MCF 10A (cell line): ENCODE measurements at regions not wholly inside any gene's neighbourhood (a gene's known extent, or its start where the extent isn't known, plus 50 kb on each side); places are given as distances from the start of the nearest gene placed in this dataset.

Experiments
- BruUV-seq: library from RNA; stranded (reverse); fragments of 400-500 nt; replicated peaks from 2 replicates; lab custom pipeline; 2021; lab: Mats Ljungman, UMichigan
- CTCF ChIA-PET: fragments of 300-600 bp; sonication (Branson Sonifier 250); formaldehyde crosslinking; extraction: SDS; loops from one replicate; lab custom pipeline; 2021; ENCODE audit warnings: antibody characterized with exemption, inconsistent platforms; lab: Yijun Ruan, JAX
- POLR2A ChIA-PET: fragments of 300-600, 350-650 bp; sonication (Branson Sonifier 250); formaldehyde crosslinking; extraction: SDS; loops from one replicate; lab custom pipeline; 2020; ENCODE audit warnings: antibody characterized with exemption, inconsistent platforms; lab: Yijun Ruan, JAX
- DNase-seq: peaks from one replicate; pipeline ENCODE4 v3.0.0-alpha.2; 2018; ENCODE audit not compliant: unreplicated experiment
- H3K27ac Mint-ChIP-seq: one replicate; pipeline ENCODE4 v1.8.0; 2022; ENCODE audit warnings: mild to moderate bottlenecking, low read depth, mixed read lengths; ENCODE audit not compliant: unreplicated experiment
- H3K27me3 Mint-ChIP-seq: one replicate; pipeline ENCODE4 v1.8.0; 2022; ENCODE audit warnings: mixed read lengths; ENCODE audit not compliant: insufficient read depth, unreplicated experiment
- H3K36me3 Mint-ChIP-seq: one replicate; pipeline ENCODE4 v1.8.0; 2022; ENCODE audit warnings: mild to moderate bottlenecking, moderate library complexity, mixed read lengths; ENCODE audit not compliant: insufficient read depth, unreplicated experiment
- H3K4me1 Mint-ChIP-seq: one replicate; pipeline ENCODE4 v1.8.0; 2022; ENCODE audit warnings: mixed read lengths; ENCODE audit not compliant: insufficient read depth, unreplicated experiment
- H3K4me3 Mint-ChIP-seq: one replicate; pipeline ENCODE4 v1.8.0; 2022; ENCODE audit warnings: mild to moderate bottlenecking, moderate library complexity, mixed read lengths; ENCODE audit not compliant: unreplicated experiment
- H3K9me3 Mint-ChIP-seq: one replicate; pipeline ENCODE4 v1.8.0; 2022; ENCODE audit warnings: mixed read lengths; ENCODE audit not compliant: unreplicated experiment
- intact Hi-C: fragments of 100-400 bp; cut with micrococcal nuclease; formaldehyde crosslinking; loops from 2 replicates; pipeline ENCODE4 v1.14.1; 2022
- TF ChIP-seq, protein P1 (sequence below): fragments of 200-600 bp; IDR thresholded peaks from one replicate; pipeline ENCODE4 v1.8.0; 2022; ENCODE audit warnings: antibody characterized with exemption, mild to moderate bottlenecking; ENCODE audit not compliant: unreplicated experiment

DNA sequence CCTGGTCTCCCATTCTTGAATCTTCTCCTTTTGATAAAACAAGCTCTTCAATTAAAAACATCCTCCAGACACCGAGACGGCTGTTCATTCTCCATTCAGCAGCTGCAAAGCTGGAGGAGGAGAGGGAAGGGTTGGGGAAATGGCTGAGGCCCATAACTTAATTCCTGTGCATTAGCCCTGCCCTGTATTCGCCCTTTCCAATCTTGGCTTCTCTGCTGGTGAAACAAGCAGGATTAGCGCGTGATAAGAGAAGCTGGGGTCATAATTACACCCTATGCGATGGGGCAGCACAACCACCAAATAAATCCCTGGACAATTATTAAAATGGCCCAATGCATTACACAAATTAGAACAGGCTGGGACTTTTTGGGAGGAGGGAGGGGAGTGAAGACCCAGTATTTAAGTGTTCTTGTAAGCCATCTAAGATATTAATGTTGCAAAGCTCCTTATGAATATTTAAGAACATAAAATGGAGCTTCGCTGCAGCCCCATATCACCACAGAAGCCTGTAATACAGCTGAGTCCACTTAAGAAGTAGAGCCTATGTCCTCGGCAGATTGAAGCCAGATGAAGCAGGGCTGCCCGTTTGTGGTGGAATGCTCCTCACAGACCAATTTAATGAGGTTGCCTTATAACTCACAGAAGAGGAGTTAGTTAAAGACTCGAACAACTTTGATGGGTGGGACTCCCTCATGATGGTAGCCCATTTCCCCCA lies 176.6 kb upstream of the SKOR2 start:
- TF ChIP-seq, protein P1, sequence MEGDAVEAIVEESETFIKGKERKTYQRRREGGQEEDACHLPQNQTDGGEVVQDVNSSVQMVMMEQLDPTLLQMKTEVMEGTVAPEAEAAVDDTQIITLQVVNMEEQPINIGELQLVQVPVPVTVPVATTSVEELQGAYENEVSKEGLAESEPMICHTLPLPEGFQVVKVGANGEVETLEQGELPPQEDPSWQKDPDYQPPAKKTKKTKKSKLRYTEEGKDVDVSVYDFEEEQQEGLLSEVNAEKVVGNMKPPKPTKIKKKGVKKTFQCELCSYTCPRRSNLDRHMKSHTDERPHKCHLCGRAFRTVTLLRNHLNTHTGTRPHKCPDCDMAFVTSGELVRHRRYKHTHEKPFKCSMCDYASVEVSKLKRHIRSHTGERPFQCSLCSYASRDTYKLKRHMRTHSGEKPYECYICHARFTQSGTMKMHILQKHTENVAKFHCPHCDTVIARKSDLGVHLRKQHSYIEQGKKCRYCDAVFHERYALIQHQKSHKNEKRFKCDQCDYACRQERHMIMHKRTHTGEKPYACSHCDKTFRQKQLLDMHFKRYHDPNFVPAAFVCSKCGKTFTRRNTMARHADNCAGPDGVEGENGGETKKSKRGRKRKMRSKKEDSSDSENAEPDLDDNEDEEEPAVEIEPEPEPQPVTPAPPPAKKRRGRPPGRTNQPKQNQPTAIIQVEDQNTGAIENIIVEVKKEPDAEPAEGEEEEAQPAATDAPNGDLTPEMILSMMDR, result no peak
- Mint-ChIP-seq H3K9me3 (no peaks in the 10 kb centered on the region), H3K27ac (no peak overlapping the region), H3K4me3 (no peak overlapping the region), H3K4me1 (no peaks in the 10 kb centered on the region), H3K36me3 (no peaks in the 10 kb centered on the region), H3K27me3 (peaks cover 12% of the 10 kb centered on the region)
- POLR2A ChIA-PET, result no interaction called here
- no TSS peak for BruUV-seq
- DNase-seq, result no peak
- intact Hi-C loops, result no loop called here
- CTCF ChIA-PET, result interaction anchor here (1.2 to 1.3 kb wide), 2 partner anchors 9 to 10 kb away, joined by 3 to 5 read pairs; no protein-coding TSS in a partner anchor

DNA sequence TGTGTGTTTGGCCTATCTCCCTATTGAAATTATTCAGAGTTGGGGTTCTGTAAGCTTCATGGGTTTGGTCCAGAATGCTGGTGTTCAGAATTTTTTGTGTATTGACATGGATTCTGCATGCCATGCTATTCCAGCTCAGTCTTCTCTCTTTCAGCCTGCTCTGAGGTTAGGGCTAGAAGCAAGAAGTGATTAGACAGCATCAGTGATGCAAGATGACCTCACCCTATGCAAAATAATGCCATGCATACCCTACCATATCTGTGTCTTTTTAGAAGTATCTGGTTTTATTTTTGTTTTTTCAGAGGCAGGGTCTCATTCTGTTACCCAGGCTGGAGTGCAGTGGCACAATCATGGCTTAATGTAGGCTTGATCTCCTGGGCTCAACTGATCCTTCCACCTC lies 175.6 kb upstream of the SKOR2 start:
- H3K4me3 Mint-ChIP-seq, result no peak overlapping the region
- intact Hi-C loops, result no loop called here
- no peak for DNase-seq
- TF ChIP-seq, protein P1, result no peak
- ChIA-PET CTCF (interaction anchor here (1.3 kb wide), 1 partner anchor 11 kb away, joined by 5 read pairs; no protein-coding TSS in a partner anchor), POLR2A (no interaction called here)
- peaks cover 12% of the 10 kb centered on the region for H3K27me3 Mint-ChIP-seq
- H3K4me1 Mint-ChIP-seq, result no peaks in the 10 kb centered on the region
- no peak overlapping the region for H3K27ac Mint-ChIP-seq
- no peaks in the 10 kb centered on the region for H3K36me3 Mint-ChIP-seq
- BruUV-seq, result no TSS peak
- H3K9me3 Mint-ChIP-seq, result no peaks in the 10 kb centered on the region

DNA sequence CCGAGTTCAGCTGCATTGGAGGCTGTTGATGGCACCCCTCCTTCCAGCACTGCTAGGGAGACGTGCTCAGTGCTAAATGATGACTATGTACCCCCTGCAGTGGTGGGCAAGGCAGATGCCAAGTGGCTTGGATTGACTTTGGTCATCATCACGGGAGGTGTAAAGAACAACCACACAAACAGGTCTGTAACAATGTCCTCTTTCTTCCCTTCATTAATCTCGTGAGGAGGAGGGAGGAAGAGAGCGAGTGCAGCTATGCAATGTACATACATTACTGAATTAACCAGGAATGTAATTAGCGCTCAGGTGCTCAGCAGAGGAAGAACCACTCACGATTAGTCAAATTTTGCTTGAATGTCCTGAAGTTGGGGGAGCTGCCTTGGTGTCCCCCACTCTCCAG lies 173.9 kb upstream of the SKOR2 start:
- H3K9me3 Mint-ChIP-seq, result no peaks in the 10 kb centered on the region
- H3K4me1 Mint-ChIP-seq, result no peaks in the 10 kb centered on the region
- intact Hi-C loops, result no loop called here
- no peak for DNase-seq
- no peaks in the 10 kb centered on the region for H3K36me3 Mint-ChIP-seq
- POLR2A ChIA-PET, result no interaction called here
- H3K27me3 Mint-ChIP-seq, result peaks cover 12% of the 10 kb centered on the region
- TF ChIP-seq, protein P1, result no peak
- no peak overlapping the region for H3K4me3 Mint-ChIP-seq
- BruUV-seq, result no TSS peak
- CTCF ChIA-PET, result no interaction called here
- no peak overlapping the region for H3K27ac Mint-ChIP-seq

DNA sequence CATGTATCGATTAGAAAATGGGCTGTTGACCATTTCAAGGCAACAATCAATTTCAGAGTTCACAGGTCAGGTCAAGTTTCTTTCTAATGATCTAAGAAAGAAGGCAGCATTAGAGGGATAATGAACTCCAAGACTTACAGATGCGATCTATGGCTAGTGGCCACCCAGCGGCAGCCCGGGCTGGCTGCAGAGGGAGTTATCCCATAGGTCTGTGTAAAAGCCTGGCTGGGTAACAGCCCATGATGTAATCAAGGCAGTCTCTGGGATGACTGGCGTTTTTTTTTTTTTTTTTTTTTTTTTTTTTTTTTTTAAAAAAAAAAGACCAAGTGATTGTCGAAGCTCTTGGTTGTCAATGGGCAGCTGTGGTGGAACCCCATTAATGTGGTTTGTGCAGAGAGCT lies 171.1 kb upstream of the SKOR2 start:
- Mint-ChIP-seq H3K27ac (no peak overlapping the region), H3K4me3 (no peak overlapping the region), H3K27me3 (peaks cover 30% of the 10 kb centered on the region), H3K9me3 (no peaks in the 10 kb centered on the region), H3K36me3 (no peaks in the 10 kb centered on the region), H3K4me1 (no peaks in the 10 kb centered on the region)
- ChIA-PET POLR2A (interaction anchor here (0.6 kb wide), 1 partner anchor 665 kb away, joined by 3 read pairs; the partner anchor contains the start of gene ST8SIA5), CTCF (no interaction called here)
- TF ChIP-seq, protein P1, result no peak
- intact Hi-C loops, result no loop called here
- no peak for DNase-seq
- no TSS peak for BruUV-seq
